Endothelial cell of umbilical vein (primary cell): ENCODE measurements at regions not wholly inside any gene's neighbourhood (a gene's known extent, or its start where the extent isn't known, plus 50 kb on each side); places are given as distances from the start of the nearest gene placed in this dataset.

Experiments used
- BruUV-seq: library from RNA; stranded (reverse); fragments of 400-500 nt; replicated peaks from 2 replicates; lab custom pipeline; 2021; lab: Mats Ljungman, UMichigan
- CTCF ChIA-PET: fragments of 300-600, 350-600 bp; sonication (Branson Sonifier 250); formaldehyde crosslinking; loops from one replicate; lab custom pipeline; 2021; ENCODE audit warnings: antibody characterized with exemption, inconsistent platforms; lab: Charles Lee
- POLR2A ChIA-PET: fragments of 300-600, 350-600 bp; sonication (Branson Sonifier 250); formaldehyde crosslinking; loops from one replicate; lab custom pipeline; 2021; ENCODE audit warnings: antibody characterized with exemption, inconsistent platforms; lab: Charles Lee
- DNase-seq: peaks from one replicate; pipeline ENCODE4 v3.0.0-alpha.2; 2011; ENCODE audit warnings: low read depth, low spot score
- FAIRE-seq: peaks from 2 replicates; lab custom pipeline; 2011; peaks lifted over from hg19 to GRCh38; lab: Jason Lieb, UNC
- H2AFZ ChIP-seq: 2 replicates; pipeline ENCODE4 v1.6.0; 2012; ENCODE audit warnings: low read depth, low read length, control low read depth, inconsistent platforms
- H3K27ac ChIP-seq: 2 replicates; pipeline ENCODE4 v1.5.1; 2011; ENCODE audit warnings: low read depth, mild to moderate bottlenecking, control low read depth, low read length, moderate library complexity; ENCODE audit not compliant: insufficient read depth
- H3K27me3 ChIP-seq, 2 experiments: 2 replicates each; pipeline versions ENCODE4 v1.6.0 to v1.6.1; 2011; ENCODE audit warnings: low read length in 2 of 2, mixed read lengths in 1 of 2; ENCODE audit not compliant: control insufficient read depth in 2 of 2, insufficient read depth in 2 of 2
- H3K36me3 ChIP-seq, 2 experiments: 2 replicates in 1 of 2; 3 replicates in 1 of 2; pipeline ENCODE4 v1.5.1; 2011; ENCODE audit warnings: low read length in 2 of 2, mild to moderate bottlenecking in 1 of 2, moderate library complexity in 1 of 2; ENCODE audit not compliant: control insufficient read depth in 2 of 2, insufficient read depth in 2 of 2; ENCODE audit errors: extremely low read depth in 1 of 2
- H3K4me1 ChIP-seq: 3 replicates; pipeline ENCODE4 v1.5.1; 2011; ENCODE audit warnings: mild to moderate bottlenecking, low read length; ENCODE audit not compliant: control insufficient read depth, insufficient read depth; ENCODE audit errors: extremely low read depth
- H3K4me2 ChIP-seq: 2 replicates; pipeline ENCODE4 v1.6.1; 2011; ENCODE audit warnings: low read length, control low read depth, mixed read lengths; ENCODE audit not compliant: insufficient read depth
- H3K4me3 ChIP-seq, 3 experiments: fragments of 200-600 bp in 1 of 3; sonication (generic), shearing (Covaris generic) in 1 of 3; replicated peaks in 1 of 3; 2 replicates each; pipeline ENCODE4 v1.5.1; 2011 to 2016; ENCODE audit warnings: control low read depth in 3 of 3, low read length in 3 of 3, mild to moderate bottlenecking in 2 of 3, inconsistent platforms in 1 of 3, low read depth in 1 of 3, moderate library complexity in 1 of 3; ENCODE audit not compliant: insufficient read depth in 1 of 3
- H3K79me2 ChIP-seq: 2 replicates; pipeline ENCODE4 v1.6.0; 2012; ENCODE audit warnings: low read length, inconsistent platforms; ENCODE audit not compliant: control insufficient read depth, insufficient read depth
- H3K9ac ChIP-seq: replicated peaks from 2 replicates; pipeline ENCODE3; 2011; ENCODE audit warnings: low read length, control low read depth; ENCODE audit not compliant: insufficient read depth; ENCODE audit errors: extremely low read depth
- H3K9me1 ChIP-seq: replicated peaks from 3 replicates; pipeline ENCODE4 v1.6.0; 2011; ENCODE audit warnings: mild to moderate bottlenecking, low read length; ENCODE audit not compliant: control insufficient read depth, insufficient read depth; ENCODE audit errors: extremely low read depth
- H3K9me3 ChIP-seq: replicated peaks from 2 replicates; pipeline ENCODE4 v1.5.1; 2012; ENCODE audit warnings: low read length, inconsistent platforms; ENCODE audit not compliant: control insufficient read depth, insufficient read depth
- H4K20me1 ChIP-seq: replicated peaks from 2 replicates; pipeline ENCODE3; 2011; ENCODE audit warnings: mild to moderate bottlenecking, low read length; ENCODE audit not compliant: control insufficient read depth, insufficient read depth; ENCODE audit errors: extremely low read depth
- EZH2 ChIP-seq: IDR thresholded peaks from 2 replicates; pipeline ENCODE4 v1.6.1; 2012; ENCODE audit warnings: borderline replicate concordance, low read depth, mild to moderate bottlenecking, moderate library complexity, low read length, inconsistent platforms; ENCODE audit not compliant: severe bottlenecking
- FOS ChIP-seq: IDR thresholded peaks from 2 replicates; pipeline ENCODE4 v1.6.1; 2011; ENCODE audit warnings: mild to moderate bottlenecking, low read length, moderate library complexity, borderline replicate concordance; ENCODE audit not compliant: insufficient read depth
- GATA2 ChIP-seq: IDR thresholded peaks from 2 replicates; pipeline ENCODE4 v1.7.0; 2011; ENCODE audit warnings: low read depth, mild to moderate bottlenecking, moderate library complexity, mixed read lengths, low read length; ENCODE audit not compliant: insufficient read length, insufficient read depth
- JUN ChIP-seq: IDR thresholded peaks from 2 replicates; pipeline ENCODE4 v1.6.1; 2011; ENCODE audit warnings: borderline replicate concordance, low read depth; ENCODE audit not compliant: insufficient read length, insufficient read depth
- MYC ChIP-seq: IDR thresholded peaks from one replicate; pipeline ENCODE4 v1.6.1; 2011; ENCODE audit warnings: mild to moderate bottlenecking, low read depth, low read length
- POLR2A ChIP-seq: IDR thresholded peaks from 2 replicates; pipeline ENCODE4 v1.6.1; 2012; ENCODE audit warnings: low read depth, mild to moderate bottlenecking, control low read depth, low read length
- POLR2AphosphoS5 ChIP-seq: IDR thresholded peaks from 2 replicates; pipeline ENCODE4 v1.6.1; 2012; ENCODE audit warnings: low read depth, mild to moderate bottlenecking, control low read depth, low read length, moderate library complexity; ENCODE audit not compliant: insufficient read depth
- dilution Hi-C: fragments of 300-500 bp; cut with MboI; formaldehyde crosslinking; loops from one replicate; pipeline ENCODE4 v1.15.0; 2019; ENCODE audit warnings: low sequenced_read_pairs; ENCODE audit not compliant: extremely low pct_ligation_motif_present
- intact Hi-C: fragments of 100-400 bp; cut with micrococcal nuclease; formaldehyde crosslinking; loops from one replicate; pipeline ENCODE4 v1.10.0; 2022
- TF ChIP-seq, protein P1 (sequence below): IDR thresholded peaks from 2 replicates; pipeline ENCODE4 v1.6.1; 2011; ENCODE audit not compliant: insufficient read depth, insufficient read length
- TF ChIP-seq, protein P2 (sequence below), 2 donors: IDR thresholded peaks; 1 replicate in 1 of 2; 2 replicates in 1 of 2; pipeline ENCODE4 v1.5.1; 2011; ENCODE audit warnings: low read length in 2 of 2, mild to moderate bottlenecking in 2 of 2, moderate library complexity in 2 of 2, control low read depth in 1 of 2, inconsistent platforms in 1 of 2, low read depth in 1 of 2; ENCODE audit not compliant: insufficient read depth in 1 of 2; ENCODE audit errors: extremely low read depth in 1 of 2

DNA sequence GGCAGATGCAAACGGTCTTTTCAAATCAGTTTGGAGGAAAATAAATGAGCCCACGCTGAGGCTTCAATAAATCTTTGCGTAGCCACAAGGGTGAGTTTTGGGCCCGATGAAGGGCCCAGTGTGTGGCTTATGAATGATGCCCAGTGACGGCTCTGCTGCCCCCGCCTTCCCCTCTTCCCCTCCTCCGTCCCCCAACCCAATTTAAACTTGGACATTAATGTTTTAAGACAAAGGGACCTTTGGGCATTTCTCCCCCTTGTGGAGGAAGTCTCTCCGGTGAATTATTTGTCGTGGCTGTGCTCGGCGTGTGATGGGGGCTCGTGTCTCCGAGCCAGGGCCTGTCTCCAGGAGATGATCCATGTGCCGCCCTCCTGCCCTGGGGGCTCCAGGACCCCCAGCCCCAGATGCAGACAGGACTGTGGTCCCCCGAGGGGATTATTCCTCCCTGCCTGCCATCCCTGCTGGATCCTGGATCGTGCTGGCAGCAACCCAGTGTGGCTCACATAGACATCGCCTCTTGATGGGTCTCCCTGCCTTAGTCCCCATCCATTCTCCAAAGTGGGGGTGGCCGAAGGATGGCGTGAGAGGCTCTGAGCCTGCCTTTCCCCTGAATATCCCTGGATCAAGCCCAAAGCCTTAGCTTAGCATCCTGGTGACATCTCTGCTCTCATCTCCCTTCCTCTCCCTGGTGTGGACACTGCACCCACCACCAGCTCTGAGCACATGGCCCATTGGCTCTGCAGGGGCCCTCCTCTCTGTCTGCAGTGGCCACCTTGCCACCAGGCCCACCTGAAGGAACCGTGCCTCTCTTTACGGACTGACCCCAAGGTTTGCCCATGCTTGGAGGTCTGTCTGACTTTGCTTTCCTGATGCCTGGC is 56.4 kb downstream of the SMIM38 start:
- Histone ChIP-seq H3K9ac (no peak overlapping the region), H3K4me3 (no peak overlapping the region), H2AFZ (no peak overlapping the region), H3K9me1 (no peaks in the 10 kb centered on the region), H3K9me3 (no peaks in the 10 kb centered on the region), H3K4me2 (no peak overlapping the region), H3K27me3 (peaks cover 3 to 7% of the 10 kb centered on the region in 2 experiments), H3K36me3 (no peaks in the 10 kb centered on the region), H3K4me1 (no peaks in the 10 kb centered on the region), H4K20me1 (no peaks in the 10 kb centered on the region), H3K79me2 (no peaks in the 10 kb centered on the region), H3K27ac (no peak overlapping the region)
- DNase-seq (no peak), FAIRE-seq (no peak)
- dilution Hi-C loops: no loop called here
- ChIA-PET POLR2A (no interaction called here), CTCF (no interaction called here)
- intact Hi-C loops: no loop called here
- TF ChIP-seq POLR2AphosphoS5: no peak
- TF ChIP-seq, protein P1, sequence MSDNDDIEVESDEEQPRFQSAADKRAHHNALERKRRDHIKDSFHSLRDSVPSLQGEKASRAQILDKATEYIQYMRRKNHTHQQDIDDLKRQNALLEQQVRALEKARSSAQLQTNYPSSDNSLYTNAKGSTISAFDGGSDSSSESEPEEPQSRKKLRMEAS: no peak
- TF ChIP-seq FOS: no peak
- TF ChIP-seq GATA2: no peak
- TF ChIP-seq, protein P2, sequence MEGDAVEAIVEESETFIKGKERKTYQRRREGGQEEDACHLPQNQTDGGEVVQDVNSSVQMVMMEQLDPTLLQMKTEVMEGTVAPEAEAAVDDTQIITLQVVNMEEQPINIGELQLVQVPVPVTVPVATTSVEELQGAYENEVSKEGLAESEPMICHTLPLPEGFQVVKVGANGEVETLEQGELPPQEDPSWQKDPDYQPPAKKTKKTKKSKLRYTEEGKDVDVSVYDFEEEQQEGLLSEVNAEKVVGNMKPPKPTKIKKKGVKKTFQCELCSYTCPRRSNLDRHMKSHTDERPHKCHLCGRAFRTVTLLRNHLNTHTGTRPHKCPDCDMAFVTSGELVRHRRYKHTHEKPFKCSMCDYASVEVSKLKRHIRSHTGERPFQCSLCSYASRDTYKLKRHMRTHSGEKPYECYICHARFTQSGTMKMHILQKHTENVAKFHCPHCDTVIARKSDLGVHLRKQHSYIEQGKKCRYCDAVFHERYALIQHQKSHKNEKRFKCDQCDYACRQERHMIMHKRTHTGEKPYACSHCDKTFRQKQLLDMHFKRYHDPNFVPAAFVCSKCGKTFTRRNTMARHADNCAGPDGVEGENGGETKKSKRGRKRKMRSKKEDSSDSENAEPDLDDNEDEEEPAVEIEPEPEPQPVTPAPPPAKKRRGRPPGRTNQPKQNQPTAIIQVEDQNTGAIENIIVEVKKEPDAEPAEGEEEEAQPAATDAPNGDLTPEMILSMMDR (IDR thresholded peaks at IDR 0.05; ENCODE audit: extremely low read depth in 1 of 2, insufficient read depth in 1 of 2, low read depth in 1 of 2, low read length in 2 of 2): no peak
- TF ChIP-seq JUN: no peak
- no peak for TF ChIP-seq POLR2A
- TF ChIP-seq MYC: no peak
- TF ChIP-seq EZH2: no peak
- no TSS peak for BruUV-seq
